DND-41 (cell line): ENCODE measurements at regions not wholly inside any gene's neighbourhood (a gene's known extent, or its start where the extent isn't known, plus 50 kb on each side); places are given as distances from the start of the nearest gene placed in this dataset.

ENCODE experiments used
- EZH2 ChIP-seq: IDR thresholded peaks from 3 replicates; pipeline ENCODE4 v1.6.1; 2012; ENCODE audit warnings: borderline replicate concordance, low read depth, mild to moderate bottlenecking, moderate library complexity, low read length, inconsistent platforms; ENCODE audit not compliant: severe bottlenecking
- TF ChIP-seq, protein P1 (sequence below): IDR thresholded peaks from 2 replicates; pipeline ENCODE4 v1.5.1; 2012; ENCODE audit warnings: borderline replicate concordance, low read length, moderate library complexity, mild to moderate bottlenecking; ENCODE audit not compliant: poor library complexity, severe bottlenecking; ENCODE audit errors: extremely low read depth

DNA sequence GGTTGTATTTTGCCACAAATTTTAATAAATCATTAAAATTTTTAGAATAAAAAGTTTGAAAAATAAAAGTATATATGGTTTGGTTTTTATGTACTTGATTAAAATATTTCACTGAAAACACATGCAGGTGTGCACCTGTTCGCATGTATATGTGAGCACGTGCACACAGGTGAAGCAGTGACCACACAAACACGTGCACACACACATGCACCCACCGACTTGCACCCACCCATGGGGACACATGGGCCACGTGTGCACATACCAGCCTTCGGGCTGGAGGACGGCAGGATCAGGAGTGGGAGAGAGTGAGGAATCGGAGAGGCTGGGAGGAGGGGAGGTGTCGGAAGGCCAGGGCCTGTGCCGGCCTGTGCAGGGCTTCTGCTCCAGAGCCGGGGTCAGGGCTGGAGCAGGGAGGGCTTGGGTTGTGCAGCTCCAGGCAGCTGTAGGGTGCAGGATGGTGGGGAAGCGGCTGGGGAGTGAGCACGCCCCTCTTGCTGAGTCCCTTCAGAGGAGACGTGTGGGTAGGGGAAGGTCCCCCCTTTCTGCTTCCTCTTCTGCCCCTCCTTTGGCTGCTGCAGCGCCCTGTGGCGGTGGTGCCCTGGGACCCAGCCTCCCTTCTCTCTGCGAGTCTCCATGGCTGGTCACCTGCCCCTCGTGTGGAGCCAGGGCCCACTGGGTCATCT lies 106.9 kb upstream of the HDAC4 start:
- no peak for TF ChIP-seq EZH2
- TF ChIP-seq, protein P1, sequence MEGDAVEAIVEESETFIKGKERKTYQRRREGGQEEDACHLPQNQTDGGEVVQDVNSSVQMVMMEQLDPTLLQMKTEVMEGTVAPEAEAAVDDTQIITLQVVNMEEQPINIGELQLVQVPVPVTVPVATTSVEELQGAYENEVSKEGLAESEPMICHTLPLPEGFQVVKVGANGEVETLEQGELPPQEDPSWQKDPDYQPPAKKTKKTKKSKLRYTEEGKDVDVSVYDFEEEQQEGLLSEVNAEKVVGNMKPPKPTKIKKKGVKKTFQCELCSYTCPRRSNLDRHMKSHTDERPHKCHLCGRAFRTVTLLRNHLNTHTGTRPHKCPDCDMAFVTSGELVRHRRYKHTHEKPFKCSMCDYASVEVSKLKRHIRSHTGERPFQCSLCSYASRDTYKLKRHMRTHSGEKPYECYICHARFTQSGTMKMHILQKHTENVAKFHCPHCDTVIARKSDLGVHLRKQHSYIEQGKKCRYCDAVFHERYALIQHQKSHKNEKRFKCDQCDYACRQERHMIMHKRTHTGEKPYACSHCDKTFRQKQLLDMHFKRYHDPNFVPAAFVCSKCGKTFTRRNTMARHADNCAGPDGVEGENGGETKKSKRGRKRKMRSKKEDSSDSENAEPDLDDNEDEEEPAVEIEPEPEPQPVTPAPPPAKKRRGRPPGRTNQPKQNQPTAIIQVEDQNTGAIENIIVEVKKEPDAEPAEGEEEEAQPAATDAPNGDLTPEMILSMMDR: no peak
